ENCODE measurements at regions not wholly inside any gene's neighbourhood (a gene's known extent, or its start where the extent isn't known, plus 50 kb on each side); places are given as distances from the start of the nearest gene placed in this dataset.
A peak's percentile ranks its signal among the peaks of the same experiment; 100 is the strongest.

DNA sequence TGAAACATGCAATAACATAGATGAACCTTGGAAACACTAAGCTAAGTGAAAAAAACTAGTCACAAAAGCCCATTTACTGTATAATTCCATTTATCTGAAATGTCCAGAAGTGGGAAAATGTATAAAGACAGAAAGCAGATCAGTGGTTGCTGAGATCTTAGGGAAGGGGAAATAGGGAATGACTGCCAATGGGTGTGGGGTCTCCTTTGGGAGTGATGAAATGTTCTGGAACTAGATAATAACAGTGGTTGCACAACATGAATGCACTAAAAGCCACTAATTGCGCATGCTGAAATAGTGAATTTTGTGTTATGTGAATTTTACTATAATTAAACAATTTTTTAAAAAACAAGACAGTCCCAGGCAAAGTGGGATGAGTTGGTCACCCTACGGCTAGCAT, 472.8 kb downstream of the CCDC171 start:
- DNase-seq (ENCODE audit: low read depth in 2 of 2) = no peak

DNA sequence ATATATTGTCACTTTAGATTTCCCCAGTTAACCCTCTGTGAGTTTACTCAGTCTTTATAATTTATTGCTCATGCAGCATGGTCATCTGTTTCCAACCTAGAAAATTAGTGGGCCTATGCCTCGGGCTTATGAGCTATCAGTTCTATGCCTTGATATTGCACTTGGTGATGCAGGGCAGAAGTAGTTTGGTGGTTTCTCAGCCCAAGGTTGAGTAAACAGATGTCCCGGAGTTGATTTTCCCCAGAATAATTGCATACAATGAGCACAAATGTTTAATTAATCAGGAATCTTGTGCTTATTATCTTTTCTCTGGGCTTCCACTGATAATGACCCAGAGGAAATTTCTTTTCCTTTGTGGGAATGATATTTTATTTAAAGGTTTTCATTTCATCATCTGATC, 474.0 kb downstream of the CCDC171 start:
- DNase-seq (ENCODE audit: low read depth in 2 of 2) = no peak

DNA sequence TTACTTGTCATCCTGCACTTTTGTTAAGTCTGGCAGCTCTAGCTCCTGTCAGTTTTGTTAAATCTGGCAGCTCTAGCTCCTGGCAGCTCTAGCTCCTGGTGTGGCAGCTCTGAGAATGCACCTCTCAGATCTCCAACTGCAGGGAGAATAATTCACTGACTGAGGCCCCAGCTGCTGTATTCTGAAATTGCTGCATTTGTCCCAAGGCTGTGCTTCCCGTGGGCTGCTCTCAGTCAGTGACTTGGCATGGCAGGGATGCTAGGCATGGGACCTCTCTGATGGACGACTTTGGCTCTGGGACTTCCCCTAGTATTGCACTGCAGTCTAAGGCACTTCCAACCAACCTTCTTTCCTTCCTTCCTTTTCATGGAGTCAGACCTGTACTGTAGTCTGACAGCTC, 475.7 kb downstream of the CCDC171 start:
- no peak for DNase-seq (ENCODE audit: low read depth in 2 of 2)

GRCh38 chr9:16029046-16029615, 476.3 kb downstream of the CCDC171 start:
- no peak for DNase-seq (ENCODE audit: low read depth in 2 of 2)

GRCh38 chr9:16029796-16030363, 477.0 kb downstream of the CCDC171 start:
- no peak for DNase-seq (ENCODE audit: low read depth in 2 of 2)

DNA sequence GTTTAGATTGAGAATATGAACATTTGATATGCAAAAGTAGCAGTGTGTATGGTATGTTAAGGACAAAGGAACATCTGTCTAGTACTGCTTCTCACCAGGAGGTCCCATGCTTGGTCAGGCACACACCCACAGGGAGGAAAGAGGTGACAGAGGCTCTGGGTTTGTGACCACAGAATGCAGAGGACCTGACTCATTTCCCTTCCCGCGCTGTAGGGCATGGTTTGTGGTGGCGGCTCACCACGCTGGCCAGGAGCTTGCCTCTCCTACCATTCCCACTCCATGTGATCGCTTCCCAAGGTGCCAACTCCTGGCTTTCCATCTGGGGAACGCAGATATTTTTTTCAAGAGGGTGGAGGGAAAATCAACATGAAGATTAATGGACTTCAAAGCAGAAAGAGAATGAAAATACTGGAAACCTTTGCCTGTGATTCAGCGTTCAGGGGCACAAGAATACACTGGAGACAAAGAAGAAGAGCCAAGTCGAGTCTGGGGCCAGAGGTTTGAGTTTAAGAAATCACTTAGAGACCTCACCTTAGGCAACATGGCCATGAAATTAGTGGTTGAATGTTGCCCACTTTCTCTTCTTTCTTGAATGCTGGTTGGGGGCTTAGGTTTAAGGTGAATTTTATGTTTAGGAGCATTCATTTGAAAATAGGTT, 477.8 kb downstream of the CCDC171 start:
- DNase-seq (ENCODE audit: low read depth in 2 of 2) = peak; percentile 24 to 37

- DNase-seq (ENCODE audit: low read depth in 2 of 2) = no peak
Measured at GRCh38 chr9:16031486-16031885, 478.6 kb downstream of the CCDC171 start.

GRCh38 chr9:16031971-16032370, 479.1 kb downstream of the CCDC171 start:
- DNase-seq (ENCODE audit: low read depth in 2 of 2) = no peak

- DNase-seq (ENCODE audit: low read depth in 2 of 2) = no peak
Measured at GRCh38 chr9:16032799-16033198, 480.0 kb downstream of the CCDC171 start.

DNA sequence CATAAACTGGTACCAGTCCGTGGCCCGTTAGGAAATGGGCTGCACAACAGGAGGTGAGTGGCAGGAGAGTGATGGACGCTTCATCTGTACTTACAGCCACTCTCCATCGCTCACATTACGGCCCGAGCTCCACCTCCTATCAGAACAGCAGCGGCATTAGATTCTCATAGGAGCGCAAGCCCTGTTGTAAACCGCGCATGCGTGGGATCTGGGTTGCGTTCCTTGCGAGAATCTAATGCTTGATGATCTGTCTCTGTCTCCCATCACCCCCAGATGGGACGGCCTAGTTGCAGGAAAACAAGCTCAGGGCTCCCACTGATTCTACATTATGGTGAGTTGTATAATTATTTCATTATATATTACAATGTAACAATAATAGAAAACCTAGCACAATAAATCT, 480.4 kb downstream of the CCDC171 start:
- no peak for DNase-seq (ENCODE audit: low read depth in 2 of 2)

- no peak for DNase-seq (ENCODE audit: low read depth in 2 of 2)
Measured at GRCh38 chr9:16033921-16034691, 481.3 kb downstream of the CCDC171 start.

DNA sequence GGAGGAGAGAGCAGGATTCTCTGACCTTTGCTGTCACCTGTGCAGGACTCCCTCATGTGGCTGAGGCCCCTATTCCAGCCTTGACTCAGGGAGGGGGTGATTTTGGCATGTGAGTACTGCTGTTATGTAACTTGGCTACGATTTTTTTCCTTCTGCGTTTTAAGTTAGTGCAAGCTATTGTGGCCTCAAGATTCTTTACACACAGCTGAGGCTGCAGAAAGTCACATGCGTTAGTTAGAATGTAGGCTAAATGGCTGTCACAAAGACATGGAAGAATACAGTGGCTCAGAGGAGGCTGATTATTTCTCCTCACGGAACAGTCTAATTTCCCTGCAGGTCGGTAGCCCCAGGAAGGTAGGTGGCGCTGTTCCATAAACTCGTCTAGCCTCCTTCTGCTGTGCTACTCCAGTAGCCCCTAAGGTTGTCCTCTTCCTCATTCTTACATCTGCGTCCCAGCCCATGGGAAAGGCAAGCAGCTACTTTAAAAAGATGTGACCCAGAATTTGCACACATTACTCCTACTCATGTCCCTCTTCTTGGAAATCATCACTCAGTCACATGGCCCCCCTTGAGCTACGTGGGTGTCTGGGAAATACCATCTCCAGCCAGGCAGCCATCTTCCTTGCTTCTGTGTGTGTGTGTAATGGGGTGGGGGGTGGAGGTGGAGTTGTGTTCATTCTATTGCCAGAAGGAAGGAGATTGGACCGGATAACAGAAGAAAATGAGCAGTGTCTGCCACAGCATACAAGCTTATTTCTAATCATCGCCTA, 486.6 kb downstream of the CCDC171 start:
- DNase-seq (ENCODE audit: low read depth in 2 of 2) = no peak

- DNase-seq (ENCODE audit: low read depth in 2 of 2) = no peak
Measured at GRCh38 chr9:16039988-16040761, 487.3 kb downstream of the CCDC171 start.

DNA sequence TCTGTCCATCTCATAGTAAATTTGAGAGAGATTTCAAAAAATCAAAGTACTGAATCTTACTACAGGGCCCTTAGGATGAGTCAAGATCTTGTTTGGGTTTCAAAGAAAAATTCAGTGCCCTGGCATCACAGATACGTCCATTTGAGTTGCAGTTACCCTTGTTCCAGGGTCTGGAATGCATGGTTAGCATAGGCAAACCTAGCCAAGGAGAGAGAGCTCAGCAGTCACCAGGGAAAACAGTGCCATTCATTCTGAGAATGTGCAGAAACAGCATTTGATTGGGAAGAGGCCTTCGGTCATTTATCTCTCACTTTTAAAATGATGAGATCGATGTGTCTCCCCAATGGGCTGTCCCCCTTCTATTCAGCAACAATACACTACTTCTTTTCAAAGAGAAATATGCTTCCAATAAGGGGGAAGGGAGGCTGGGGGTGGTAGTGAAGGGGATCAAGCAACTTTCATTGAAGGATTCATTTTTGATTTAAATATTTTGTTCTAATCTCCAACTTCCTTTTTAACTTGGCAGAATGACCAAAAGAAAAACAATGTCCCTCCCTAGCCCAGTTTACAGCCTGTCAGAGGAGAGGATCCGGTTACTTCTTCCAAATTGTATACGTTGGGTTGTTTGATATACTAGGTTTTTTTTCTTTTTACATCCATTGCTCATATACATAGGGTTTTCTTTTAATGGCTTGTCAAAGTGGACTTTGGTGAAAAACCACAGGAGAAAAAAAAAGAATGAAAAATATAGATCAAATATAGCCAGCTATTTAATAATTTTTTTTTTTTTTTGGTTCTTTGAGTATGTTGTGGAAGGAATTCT, 491.1 kb downstream of the CCDC171 start:
- DNase-seq (ENCODE audit: low read depth in 2 of 2) = no peak

GRCh38 chr9:16044579-16044881, 491.7 kb downstream of the CCDC171 start:
- no peak for DNase-seq (ENCODE audit: low read depth in 2 of 2)

GRCh38 chr9:16045651-16046280, 492.9 kb downstream of the CCDC171 start:
- no peak for DNase-seq (ENCODE audit: low read depth in 2 of 2)

DNA sequence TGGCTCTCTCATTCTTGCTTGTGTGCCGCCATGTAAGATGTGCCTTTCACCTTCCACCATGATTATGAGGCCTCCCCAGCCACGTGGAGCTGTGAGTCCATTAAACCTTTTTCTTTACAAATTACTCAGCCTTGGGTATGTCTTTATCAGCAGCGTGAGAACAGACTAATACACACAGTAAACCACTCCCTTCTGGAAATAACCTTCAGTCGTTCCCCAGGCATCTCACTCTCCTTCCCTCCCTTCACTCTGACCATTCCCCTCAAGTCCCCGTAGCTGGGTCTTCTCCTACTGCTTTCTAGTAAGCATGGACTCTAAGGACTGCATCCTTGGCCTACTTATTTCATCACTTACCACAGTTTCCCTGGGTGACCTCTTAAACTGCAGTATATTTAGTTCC, 493.9 kb downstream of the CCDC171 start:
- no peak for DNase-seq (ENCODE audit: low read depth in 2 of 2)

- DNase-seq (ENCODE audit: low read depth in 2 of 2) = no peak
Measured at GRCh38 chr9:16048129-16048528, 495.3 kb downstream of the CCDC171 start.

GRCh38 chr9:16052146-16052545, 499.3 kb downstream of the CCDC171 start:
- no peak for DNase-seq (ENCODE audit: low read depth in 2 of 2)
